ENCODE measurements at regions not wholly inside any gene's neighbourhood (a gene's known extent, or its start where the extent isn't known, plus 50 kb on each side); places are given as distances from the start of the nearest gene placed in this dataset.

DNA sequence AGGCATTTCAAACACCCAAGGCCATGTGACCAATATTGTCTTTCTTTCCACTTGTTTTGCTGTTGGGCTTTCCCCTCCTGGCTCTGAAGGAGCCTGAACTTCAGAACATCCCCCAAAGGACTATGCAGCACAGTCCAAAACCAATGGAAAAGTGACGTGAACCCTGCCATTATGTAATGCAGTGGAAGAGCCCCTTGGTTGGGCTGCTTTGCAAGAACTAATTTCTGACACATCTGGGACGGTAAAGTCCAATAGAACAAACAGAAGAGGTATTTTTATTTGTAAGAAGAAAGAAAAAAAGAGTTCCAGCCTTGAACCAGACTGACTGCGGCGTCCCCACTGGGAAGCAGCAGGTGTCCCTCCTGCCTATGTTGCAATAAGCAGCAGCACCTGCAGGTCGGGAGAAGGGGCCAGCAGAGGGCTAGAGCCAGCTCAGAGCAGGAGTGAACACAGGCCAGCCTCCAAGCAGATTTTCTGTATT is 116.7 kb downstream of the CDC7 start:
- Histone ChIP-seq H3K79me2 (ENCODE audit: insufficient read depth, low read length) (no peaks in the 10 kb centered on the region), H3K14ac (ENCODE audit: insufficient read depth, low read length) (no peak overlapping the region), H3K56ac (ENCODE audit: insufficient read length, low read depth, low read length) (no peak overlapping the region), H3T11ph (ENCODE audit: low read length) (no peak overlapping the region), H4K5ac (ENCODE audit: insufficient read length, low read depth, low read length) (no peak overlapping the region), H2BK5ac (ENCODE audit: insufficient read length, low read length) (no peak overlapping the region), H3K9ac (ENCODE audit: extremely low read depth, insufficient read length, low read length) (no peak overlapping the region), H2AK5ac (ENCODE audit: insufficient read length, low read length) (no peak overlapping the region), H4K20me1 (ENCODE audit: control insufficient read depth, insufficient read depth, insufficient read length) (no peaks in the 10 kb centered on the region), H3K27me3 (ENCODE audit: insufficient read depth, low read length) (no peaks in the 10 kb centered on the region), H3K23me2 (ENCODE audit: insufficient read length, low read depth, low read length, poor library complexity, severe bottlenecking) (no peaks in the 10 kb centered on the region), H3K4me2 (ENCODE audit: insufficient read depth, insufficient read length, low read length) (no peak overlapping the region), H3K18ac (ENCODE audit: insufficient read length, low read depth, low read length) (no peak overlapping the region), H3K27ac (ENCODE audit: insufficient read length, low read depth, low read length) (no peak overlapping the region), H2BK15ac (ENCODE audit: low read depth, low read length) (no peak overlapping the region), H2AFZ (ENCODE audit: low read length) (no peak overlapping the region), H2BK12ac (ENCODE audit: insufficient read length, low read depth, low read length) (no peak overlapping the region), H3K23ac (ENCODE audit: insufficient read length, low read depth, low read length) (no peak overlapping the region), H3K4me1 (ENCODE audit: insufficient read depth, low read length) (peaks cover 3% of the 10 kb centered on the region; the same call in 1 of the 2 replicates), H3K4ac (ENCODE audit: low read depth, low read length) (no peak overlapping the region), H2BK20ac (ENCODE audit: low read depth, low read length, poor library complexity, severe bottlenecking) (peak overlapping the region; percentile 6), H3K79me1 (ENCODE audit: insufficient read depth, low read depth, low read length, poor library complexity, severe bottlenecking) (no peaks in the 10 kb centered on the region), H3K9me3 (ENCODE audit: control insufficient read depth, low read depth, low read length) (no peaks in the 10 kb centered on the region), H4K8ac (replicated peaks; ENCODE audit: insufficient read length, low read depth, low read length) (no peak overlapping the region), H2BK120ac (ENCODE audit: low read depth, low read length, poor library complexity, severe bottlenecking) (no peak overlapping the region), H4K91ac (ENCODE audit: insufficient read length, low read depth, low read length) (no peak overlapping the region)
- WGBS (ENCODE audit: extremely low coverage, insufficient read length, low lambda C conversion rate), result no CpG with 5 or more reads among the region's 5 CpGs
- TF ChIP-seq, protein P1, sequence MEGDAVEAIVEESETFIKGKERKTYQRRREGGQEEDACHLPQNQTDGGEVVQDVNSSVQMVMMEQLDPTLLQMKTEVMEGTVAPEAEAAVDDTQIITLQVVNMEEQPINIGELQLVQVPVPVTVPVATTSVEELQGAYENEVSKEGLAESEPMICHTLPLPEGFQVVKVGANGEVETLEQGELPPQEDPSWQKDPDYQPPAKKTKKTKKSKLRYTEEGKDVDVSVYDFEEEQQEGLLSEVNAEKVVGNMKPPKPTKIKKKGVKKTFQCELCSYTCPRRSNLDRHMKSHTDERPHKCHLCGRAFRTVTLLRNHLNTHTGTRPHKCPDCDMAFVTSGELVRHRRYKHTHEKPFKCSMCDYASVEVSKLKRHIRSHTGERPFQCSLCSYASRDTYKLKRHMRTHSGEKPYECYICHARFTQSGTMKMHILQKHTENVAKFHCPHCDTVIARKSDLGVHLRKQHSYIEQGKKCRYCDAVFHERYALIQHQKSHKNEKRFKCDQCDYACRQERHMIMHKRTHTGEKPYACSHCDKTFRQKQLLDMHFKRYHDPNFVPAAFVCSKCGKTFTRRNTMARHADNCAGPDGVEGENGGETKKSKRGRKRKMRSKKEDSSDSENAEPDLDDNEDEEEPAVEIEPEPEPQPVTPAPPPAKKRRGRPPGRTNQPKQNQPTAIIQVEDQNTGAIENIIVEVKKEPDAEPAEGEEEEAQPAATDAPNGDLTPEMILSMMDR (conservative IDR thresholded peaks at IDR 0.05), result peak; percentile 71
- DNase-seq, result peak; percentile 79
- H3K4me3 Mint-ChIP-seq, result no peak overlapping the region; a peak in 1 of 5 replicates
- no peaks in the 10 kb centered on the region for H3K9me3 Mint-ChIP-seq
- peaks cover 21 to 34% of the 10 kb centered on the region in 2 experiments for H3K4me1 Mint-ChIP-seq
- H3K27ac Mint-ChIP-seq, result no peak overlapping the region
- H3K27me3 Mint-ChIP-seq (ENCODE audit: low read depth), result no peaks in the 10 kb centered on the region
- H3K36me3 Mint-ChIP-seq (ENCODE audit: insufficient read depth in 1 of 3, low read depth in 3 of 3), result peaks cover 0 to 1% (median 0%) of the 10 kb centered on the region in 3 experiments; a peak in 1 of 7 replicates

All from H9 (cell line).